ENCODE measurements at regions not wholly inside any gene's neighbourhood (a gene's known extent, or its start where the extent isn't known, plus 50 kb on each side); places are given as distances from the start of the nearest gene placed in this dataset.
"Not testable (repeated sequence)": the region's sequence is repeated elsewhere in the genome, so short reads cannot be mapped to it uniquely, and the experiment has no call there.

GRCh38 chr10:9957351-9957750 is 1060.3 kb upstream of the CELF2 start:
- Histone ChIP-seq H3K36me3 (no peaks in the 10 kb centered on the region), H3K27ac (no peak overlapping the region), H3K27me3 (no peaks in the 10 kb centered on the region), H3K4me3 (no peak overlapping the region), H3K9me3 (ENCODE audit: low read depth) (no peaks in the 10 kb centered on the region), H3K4me1 (ENCODE audit: low read depth) (no peaks in the 10 kb centered on the region)
- TF ChIP-seq CTCF (IDR thresholded peaks at IDR 0.05; ENCODE audit: low read depth, low read length): no peak
- DNase-seq (ENCODE audit: low read depth in 1 of 2, low spot score in 1 of 2): peak in 1 of 2 donors; percentile 71

GRCh38 chr10:9957876-9958275 is 1059.8 kb upstream of the CELF2 start:
- not testable (repeated sequence) for H3K27me3 ChIP-seq

GRCh38 chr10:9965341-9965740 is 1052.3 kb upstream of the CELF2 start:
- H3K27ac ChIP-seq: no peak overlapping the region
- no peaks in the 10 kb centered on the region for H3K36me3 ChIP-seq
- TF ChIP-seq CTCF (IDR thresholded peaks at IDR 0.05; ENCODE audit: low read depth, low read length): no peak
- no peak overlapping the region for H3K4me3 ChIP-seq
- no peak for DNase-seq (ENCODE audit: low read depth in 1 of 2, low spot score in 1 of 2)
- no peaks in the 10 kb centered on the region for H3K9me3 ChIP-seq (ENCODE audit: low read depth)
- H3K27me3 ChIP-seq: no peaks in the 10 kb centered on the region
- H3K4me1 ChIP-seq (ENCODE audit: low read depth): no peaks in the 10 kb centered on the region

More at GRCh38 chr10:9957876-9958275, 1059.8 kb upstream of the CELF2 start:
- H3K4me3 ChIP-seq; H3K4me1 ChIP-seq (ENCODE audit: low read depth); H3K9me3 ChIP-seq (ENCODE audit: low read depth); H3K36me3 ChIP-seq; DNase-seq (ENCODE audit: low read depth in 1 of 2, low spot score in 1 of 2); H3K27ac ChIP-seq: not testable (repeated sequence)

- Histone ChIP-seq H3K4me3 (no peak overlapping the region), H3K36me3 (no peaks in the 10 kb centered on the region), H3K4me1 (ENCODE audit: low read depth) (no peaks in the 10 kb centered on the region), H3K27ac (no peak overlapping the region), H3K27me3 (no peaks in the 10 kb centered on the region), H3K9me3 (ENCODE audit: low read depth) (no peaks in the 10 kb centered on the region)
- no peak for TF ChIP-seq CTCF (IDR thresholded peaks at IDR 0.05; ENCODE audit: low read depth, low read length)
- no peak for DNase-seq (ENCODE audit: low read depth in 1 of 2, low spot score in 1 of 2)
These were observed 1030.9 kb upstream of the CELF2 start for GRCh38 chr10:9986786-9987185.

GRCh38 chr10:9987197-9987596 is 1030.5 kb upstream of the CELF2 start:
- Histone ChIP-seq H3K36me3 (no peaks in the 10 kb centered on the region), H3K4me1 (ENCODE audit: low read depth) (no peaks in the 10 kb centered on the region), H3K4me3 (no peak overlapping the region), H3K9me3 (ENCODE audit: low read depth) (no peaks in the 10 kb centered on the region), H3K27me3 (no peaks in the 10 kb centered on the region), H3K27ac (no peak overlapping the region)
- DNase-seq (ENCODE audit: low read depth in 1 of 2, low spot score in 1 of 2): no peak
- TF ChIP-seq CTCF (IDR thresholded peaks at IDR 0.05; ENCODE audit: low read depth, low read length): no peak

- DNase-seq (ENCODE audit: low read depth in 1 of 2, low spot score in 1 of 2): peak; percentile 24 to 69
- no peaks in the 10 kb centered on the region for H3K9me3 ChIP-seq (ENCODE audit: low read depth)
- H3K4me3 ChIP-seq: no peak overlapping the region
- H3K4me1 ChIP-seq (ENCODE audit: low read depth): peaks cover 11% of the 10 kb centered on the region
- no peak overlapping the region for H3K27ac ChIP-seq
- H3K27me3 ChIP-seq: no peaks in the 10 kb centered on the region
- no peaks in the 10 kb centered on the region for H3K36me3 ChIP-seq
- no peak for TF ChIP-seq CTCF (IDR thresholded peaks at IDR 0.05; ENCODE audit: low read depth, low read length)
These were observed 1025.0 kb upstream of the CELF2 start for GRCh38 chr10:9992661-9993060.
